ENCODE measurements at regions not wholly inside any gene's neighbourhood (a gene's known extent, or its start where the extent isn't known, plus 50 kb on each side); places are given as distances from the start of the nearest gene placed in this dataset.

GRCh38 chr7:131686833-131687232 is 130.4 kb upstream of the PODXL start:
- intact Hi-C loops (cut with micrococcal nuclease) (loop anchor here (5.0 to 10.0 kb wide), 3 partner anchors 260 to 1538 kb away; no protein-coding TSS in a partner anchor), in situ Hi-C loops (cut with MboI) (loop anchor here (10.0 kb wide), 1 partner anchor 368 kb away; no protein-coding TSS in a partner anchor)
- H4K20me1 ChIP-seq (replicated peaks; ENCODE audit: control insufficient read depth, insufficient read depth, low read length) = peaks cover 17% of the 10 kb centered on the region
- TF ChIP-seq HNRNPLL (IDR thresholded peaks at IDR 0.05; ENCODE audit: low read depth, low read length, poor library complexity, severe bottlenecking) (no peak), ZNF263 (CRISPR knock-in tag; IDR thresholded peaks at IDR 0.05; ENCODE audit: borderline replicate concordance) (no peak), ZBTB5 (IDR thresholded peaks at IDR 0.05) (no peak), ZNF318 (IDR thresholded peaks at IDR 0.05; ENCODE audit: borderline replicate concordance in 1 of 2, low read depth in 1 of 2) (no peak), TCF7L2 (IDR thresholded peaks at IDR 0.05; ENCODE audit: low read depth, low read length) (no peak), ZNF41 (CRISPR knock-in tag; conservative IDR thresholded peaks at IDR 0.05) (no peak), JUNB (CRISPR knock-in tag; conservative IDR thresholded peaks at IDR 0.05) (no peak), FOXK1 (CRISPR knock-in tag; IDR thresholded peaks at IDR 0.05; ENCODE audit: borderline replicate concordance) (no peak), MAZ (CRISPR knock-in tag; conservative IDR thresholded peaks at IDR 0.05 in 1 of 2, IDR thresholded peaks at IDR 0.05 in 1 of 2) (no peak), ZNF79 (CRISPR knock-in tag; IDR thresholded peaks at IDR 0.05; ENCODE audit: low read depth) (no peak), PML (IDR thresholded peaks at IDR 0.05; ENCODE audit: low read length) (no peak)
- H3K36me3 ChIP-seq (ENCODE audit: control insufficient read depth, insufficient read depth, low read length) = no peaks in the 10 kb centered on the region
- H3K9me1 ChIP-seq (ENCODE audit: control insufficient read depth, insufficient read depth, low read length) = no peaks in the 10 kb centered on the region
- no peak overlapping the region for H2AFZ ChIP-seq (ENCODE audit: low read depth, low read length)
- H3K79me2 ChIP-seq (ENCODE audit: control insufficient read depth, insufficient read depth, low read length) = no peaks in the 10 kb centered on the region
- ChIA-PET POLR2A (no interaction called here), CTCF (ENCODE audit: low intra/inter-chr PET ratio) (no interaction called here)
- H3K4me1 ChIP-seq (replicated peaks in 1 of 2; ENCODE audit: control insufficient read depth in 2 of 2, insufficient read depth in 2 of 2, low read length in 2 of 2) = 0 out of 5 replicates have a peak, but pooled peaks cover 0 to under 1% of the 10 kb centered on the region in 2 experiments
- FAIRE-seq = no peak
- H3K9ac ChIP-seq (ENCODE audit: insufficient read depth in 1 of 2, low read depth in 2 of 2, low read length in 2 of 2) = no peak overlapping the region
- peaks cover 22 to 57% of the 10 kb centered on the region in 2 experiments for H3K27me3 ChIP-seq (ENCODE audit: control insufficient read depth in 2 of 2, insufficient read depth in 2 of 2, low read length in 2 of 2)
- BruUV-seq (replicated peaks) = no TSS peak
- H3K27ac ChIP-seq (ENCODE audit: extremely low read depth, low read depth, low read length) = no peak overlapping the region
- no peak overlapping the region for H3K4me3 ChIP-seq
- ATAC-seq = no peak
- no peaks in the 10 kb centered on the region for H3K9me3 ChIP-seq (replicated peaks; ENCODE audit: control insufficient read depth, insufficient read depth, low read depth, low read length)
- DNase-seq (ENCODE audit: extremely low read depth in 1 of 4, low spot score in 3 of 4) = no peak
- H3K4me2 ChIP-seq (ENCODE audit: insufficient read depth, low read length) = no peak overlapping the region
